Body of pancreas (tissue), 4 donors: ENCODE measurements at regions not wholly inside any gene's neighbourhood (a gene's known extent, or its start where the extent isn't known, plus 50 kb on each side); places are given as distances from the start of the nearest gene placed in this dataset.

Experiments used
- POLR2A ChIP-seq, 3 donors: fragments of 450-650 bp; IDR thresholded peaks; one replicate each; pipeline ENCODE4 v1.6.1; 2016; ENCODE audit warnings: antibody characterized with exemption in 3 of 3, mild to moderate bottlenecking in 2 of 3
- TF ChIP-seq, protein P1 (sequence below), 7 experiments: fragments of 450-650 bp in 4 of 7; fragments of 200-600 bp in 3 of 7; sonication (generic) in 3 of 7; IDR thresholded peaks; one replicate each; pipeline ENCODE4 v1.5.1; 2016 to 2019; ENCODE audit warnings: antibody characterized with exemption in 7 of 7

- TF ChIP-seq POLR2A (IDR thresholded peaks at IDR 0.05) = no peak
- TF ChIP-seq, protein P1, sequence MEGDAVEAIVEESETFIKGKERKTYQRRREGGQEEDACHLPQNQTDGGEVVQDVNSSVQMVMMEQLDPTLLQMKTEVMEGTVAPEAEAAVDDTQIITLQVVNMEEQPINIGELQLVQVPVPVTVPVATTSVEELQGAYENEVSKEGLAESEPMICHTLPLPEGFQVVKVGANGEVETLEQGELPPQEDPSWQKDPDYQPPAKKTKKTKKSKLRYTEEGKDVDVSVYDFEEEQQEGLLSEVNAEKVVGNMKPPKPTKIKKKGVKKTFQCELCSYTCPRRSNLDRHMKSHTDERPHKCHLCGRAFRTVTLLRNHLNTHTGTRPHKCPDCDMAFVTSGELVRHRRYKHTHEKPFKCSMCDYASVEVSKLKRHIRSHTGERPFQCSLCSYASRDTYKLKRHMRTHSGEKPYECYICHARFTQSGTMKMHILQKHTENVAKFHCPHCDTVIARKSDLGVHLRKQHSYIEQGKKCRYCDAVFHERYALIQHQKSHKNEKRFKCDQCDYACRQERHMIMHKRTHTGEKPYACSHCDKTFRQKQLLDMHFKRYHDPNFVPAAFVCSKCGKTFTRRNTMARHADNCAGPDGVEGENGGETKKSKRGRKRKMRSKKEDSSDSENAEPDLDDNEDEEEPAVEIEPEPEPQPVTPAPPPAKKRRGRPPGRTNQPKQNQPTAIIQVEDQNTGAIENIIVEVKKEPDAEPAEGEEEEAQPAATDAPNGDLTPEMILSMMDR (IDR thresholded peaks at IDR 0.05) = no peak
Measured at GRCh38 chr18:41899535-41899934, 55.5 kb upstream of the PIK3C3 start.
